ENCODE measurements at regions not wholly inside any gene's neighbourhood (a gene's known extent, or its start where the extent isn't known, plus 50 kb on each side); places are given as distances from the start of the nearest gene placed in this dataset.

DNA sequence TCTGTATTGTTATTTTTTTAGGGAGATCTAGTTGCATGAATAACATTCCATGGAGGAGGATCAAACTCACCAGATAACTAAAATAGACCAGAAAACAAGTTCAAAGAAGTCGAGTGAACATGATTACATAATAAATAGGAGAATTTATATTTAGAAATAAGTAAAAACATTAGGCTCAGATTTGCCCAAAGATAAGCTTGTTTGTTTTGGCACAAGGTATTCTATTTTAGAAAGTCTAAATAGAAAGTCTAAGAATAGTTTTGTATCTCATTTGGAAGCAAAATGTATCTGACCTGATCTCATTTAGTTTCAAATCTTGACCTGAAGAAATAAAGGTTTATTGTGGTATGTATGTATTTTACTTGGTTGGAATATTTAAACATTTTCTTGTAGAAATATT is 670.6 kb upstream of the GALNTL6 start:
- CTCF ChIA-PET: no interaction called here
- no peak for FAIRE-seq
- POLR2A ChIA-PET: no interaction called here
- H3K27ac ChIP-seq: no peak overlapping the region
- no peak overlapping the region for H3K4me2 ChIP-seq
- H3K4me3 ChIP-seq: no peak overlapping the region
- no peaks in the 10 kb centered on the region for H3K9me3 ChIP-seq
- no peaks in the 10 kb centered on the region for H3K4me1 ChIP-seq
- TF ChIP-seq JUNB (IDR thresholded peaks at IDR 0.05) (no peak), CEBPB (IDR thresholded peaks at IDR 0.05) (no peak), ZC3H11A (IDR thresholded peaks at IDR 0.05) (no peak), HOXA7 (CRISPR knock-in tag; IDR thresholded peaks at IDR 0.05) (no peak), KDM1A (IDR thresholded peaks at IDR 0.05; ENCODE audit: low read depth) (no peak), HMGXB4 (CRISPR knock-in tag; IDR thresholded peaks at IDR 0.05; ENCODE audit: borderline replicate concordance) (no peak)
- WGBS (ENCODE audit: missing lambda C conversion rate): 0% methylated on average over 1 of the region's 1 CpG
- no peak for DNase-seq (ENCODE audit: low read depth in 1 of 2, low spot score in 1 of 2)
- ATAC-seq: no peak

- WGBS (ENCODE audit: missing lambda C conversion rate): 57% methylated on average over 1 of the region's 1 CpG
- ChIA-PET POLR2A (no interaction called here), CTCF (no interaction called here)
- Histone ChIP-seq H3K4me1 (no peaks in the 10 kb centered on the region), H3K9me3 (no peaks in the 10 kb centered on the region), H3K4me3 (no peak overlapping the region), H3K27ac (no peak overlapping the region), H3K4me2 (no peak overlapping the region)
- DNase-seq (ENCODE audit: low read depth in 1 of 2, low spot score in 1 of 2) (no peak), ATAC-seq (no peak), FAIRE-seq (no peak)
- TF ChIP-seq ZFP36 (IDR thresholded peaks at IDR 0.05; ENCODE audit: borderline replicate concordance, partially characterized antibody) (no peak), KDM1A (IDR thresholded peaks at IDR 0.05; ENCODE audit: low read depth) (no peak), FOSL2 (IDR thresholded peaks at IDR 0.05) (no peak), FOSL2 (CRISPR knock-in tag; IDR thresholded peaks at IDR 0.05) (no peak), FOXS1 (CRISPR knock-in tag; IDR thresholded peaks at IDR 0.05) (no peak), RNF2 (IDR thresholded peaks at IDR 0.05; ENCODE audit: borderline replicate concordance, low read depth) (no peak), POLR2A (IDR thresholded peaks at IDR 0.05; ENCODE audit: low read length) (no peak)
Observed at GRCh38 chr4:171142045-171142444, 671.2 kb upstream of the GALNTL6 start.

- FAIRE-seq: no peak
Observed at GRCh38 chr4:171130256-171130801, 682.9 kb upstream of the GALNTL6 start.

DNA sequence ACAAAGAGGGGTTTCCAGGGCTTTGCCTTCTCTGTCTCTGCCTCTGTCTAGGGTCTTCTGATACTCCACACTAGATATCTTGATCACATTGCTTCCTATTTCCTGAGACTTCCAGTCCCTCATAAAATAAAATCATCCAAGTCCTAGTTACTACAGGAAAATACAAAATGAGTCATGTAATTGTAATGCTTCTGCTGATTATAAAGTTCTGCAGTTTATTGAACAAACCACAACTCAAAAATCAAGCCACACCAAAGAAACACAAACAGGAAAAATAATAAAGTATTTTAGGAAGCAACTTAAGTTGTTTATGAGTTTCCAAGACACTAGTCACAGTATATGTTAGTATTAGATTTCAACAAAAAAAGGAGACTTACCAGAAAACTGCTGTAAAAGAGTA is 695.1 kb upstream of the GALNTL6 start:
- TF ChIP-seq HDAC2 (IDR thresholded peaks at IDR 0.05) (no peak), RAD21 (conservative IDR thresholded peaks at IDR 0.05 in 1 of 2, IDR thresholded peaks at IDR 0.05 in 1 of 2) (no peak), KDM5A (IDR thresholded peaks at IDR 0.05) (no peak), MAFK (IDR thresholded peaks at IDR 0.05; ENCODE audit: partially characterized antibody) (no peak), RFX5 (IDR thresholded peaks at IDR 0.05) (no peak), NPAS2 (CRISPR knock-in tag; IDR thresholded peaks at IDR 0.05; ENCODE audit: borderline replicate concordance) (no peak), JUNB (IDR thresholded peaks at IDR 0.05) (no peak), POLR2A (IDR thresholded peaks at IDR 0.05; ENCODE audit: low read length) (no peak), RCOR1 (IDR thresholded peaks at IDR 0.05; ENCODE audit: low read depth, low read length) (no peak), NFE2L2 (conservative IDR thresholded peaks at IDR 0.05; ENCODE audit: low read length) (no peak), SREBF2 (IDR thresholded peaks at IDR 0.05) (no peak), HOXB5 (CRISPR knock-in tag; IDR thresholded peaks at IDR 0.05) (no peak), BCL3 (IDR thresholded peaks at IDR 0.05) (no peak), MAZ (IDR thresholded peaks at IDR 0.05; ENCODE audit: borderline replicate concordance, low read depth, low read length) (no peak)
- TF ChIP-seq, protein P1, sequence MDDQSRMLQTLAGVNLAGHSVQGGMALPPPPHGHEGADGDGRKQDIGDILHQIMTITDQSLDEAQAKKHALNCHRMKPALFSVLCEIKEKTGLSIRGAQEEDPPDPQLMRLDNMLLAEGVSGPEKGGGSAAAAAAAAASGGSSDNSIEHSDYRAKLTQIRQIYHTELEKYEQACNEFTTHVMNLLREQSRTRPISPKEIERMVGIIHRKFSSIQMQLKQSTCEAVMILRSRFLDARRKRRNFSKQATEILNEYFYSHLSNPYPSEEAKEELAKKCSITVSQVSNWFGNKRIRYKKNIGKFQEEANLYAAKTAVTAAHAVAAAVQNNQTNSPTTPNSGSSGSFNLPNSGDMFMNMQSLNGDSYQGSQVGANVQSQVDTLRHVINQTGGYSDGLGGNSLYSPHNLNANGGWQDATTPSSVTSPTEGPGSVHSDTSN (IDR thresholded peaks at IDR 0.05): no peak

More at GRCh38 chr4:171130256-171130801, 682.9 kb upstream of the GALNTL6 start:
- Histone ChIP-seq H3K4me1 (no peaks in the 10 kb centered on the region), H3K4me3 (no peak overlapping the region), H3K27ac (no peak overlapping the region), H3K4me2 (no peak overlapping the region), H3K9me3 (no peaks in the 10 kb centered on the region)
- DNase-seq (ENCODE audit: low read depth in 1 of 2, low spot score in 1 of 2) (no peak), ATAC-seq (no peak)
- WGBS (ENCODE audit: missing lambda C conversion rate): 4% methylated on average over 3 of the region's 3 CpGs
- ChIA-PET POLR2A (no interaction called here), CTCF (no interaction called here)
- no peak for TF ChIP-seq RCOR1 (IDR thresholded peaks at IDR 0.05; ENCODE audit: low read depth, low read length)
- TF ChIP-seq JUN (IDR thresholded peaks at IDR 0.05): no peak
- TF ChIP-seq CHD4 (IDR thresholded peaks at IDR 0.05; ENCODE audit: borderline replicate concordance): no peak
- TF ChIP-seq ZFP36 (IDR thresholded peaks at IDR 0.05; ENCODE audit: borderline replicate concordance, partially characterized antibody): no peak
- no peak for TF ChIP-seq EHMT2 (IDR thresholded peaks at IDR 0.05; ENCODE audit: low read depth)

More for the DNA sequence above, 695.1 kb upstream of the GALNTL6 start:
- FAIRE-seq (no peak), ATAC-seq (no peak), DNase-seq (ENCODE audit: low read depth in 1 of 2, low spot score in 1 of 2) (no peak)
- no peak overlapping the region for H3K4me3 ChIP-seq
- H3K4me1 ChIP-seq: no peaks in the 10 kb centered on the region
- H3K4me2 ChIP-seq: no peak overlapping the region
- CTCF ChIA-PET: no interaction called here
- H3K9me3 ChIP-seq: no peaks in the 10 kb centered on the region
- POLR2A ChIA-PET: no interaction called here
- H3K27ac ChIP-seq: no peak overlapping the region

All from A549 (cell line).